ENCODE measurements at regions not wholly inside any gene's neighbourhood (a gene's known extent, or its start where the extent isn't known, plus 50 kb on each side); places are given as distances from the start of the nearest gene placed in this dataset.

- H3K27me3 Mint-ChIP-seq (ENCODE audit: low read depth) = peaks cover 18% of the 10 kb centered on the region
- peaks cover 5% of the 10 kb centered on the region for H3K9me3 Mint-ChIP-seq
- peaks cover 24% of the 10 kb centered on the region for H3K4me1 Mint-ChIP-seq
- TF ChIP-seq, protein P1, sequence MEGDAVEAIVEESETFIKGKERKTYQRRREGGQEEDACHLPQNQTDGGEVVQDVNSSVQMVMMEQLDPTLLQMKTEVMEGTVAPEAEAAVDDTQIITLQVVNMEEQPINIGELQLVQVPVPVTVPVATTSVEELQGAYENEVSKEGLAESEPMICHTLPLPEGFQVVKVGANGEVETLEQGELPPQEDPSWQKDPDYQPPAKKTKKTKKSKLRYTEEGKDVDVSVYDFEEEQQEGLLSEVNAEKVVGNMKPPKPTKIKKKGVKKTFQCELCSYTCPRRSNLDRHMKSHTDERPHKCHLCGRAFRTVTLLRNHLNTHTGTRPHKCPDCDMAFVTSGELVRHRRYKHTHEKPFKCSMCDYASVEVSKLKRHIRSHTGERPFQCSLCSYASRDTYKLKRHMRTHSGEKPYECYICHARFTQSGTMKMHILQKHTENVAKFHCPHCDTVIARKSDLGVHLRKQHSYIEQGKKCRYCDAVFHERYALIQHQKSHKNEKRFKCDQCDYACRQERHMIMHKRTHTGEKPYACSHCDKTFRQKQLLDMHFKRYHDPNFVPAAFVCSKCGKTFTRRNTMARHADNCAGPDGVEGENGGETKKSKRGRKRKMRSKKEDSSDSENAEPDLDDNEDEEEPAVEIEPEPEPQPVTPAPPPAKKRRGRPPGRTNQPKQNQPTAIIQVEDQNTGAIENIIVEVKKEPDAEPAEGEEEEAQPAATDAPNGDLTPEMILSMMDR (IDR thresholded peaks at IDR 0.05; ENCODE audit: unreplicated experiment in 3 of 3) = no peak
- no peaks in the 10 kb centered on the region for H3K36me3 Mint-ChIP-seq (ENCODE audit: low read depth)
- H3K27ac Mint-ChIP-seq = no peak overlapping the region
- no peak overlapping the region for H3K4me3 Mint-ChIP-seq
These were observed 184.2 kb downstream of the COPRS start for GRCh38 chr17:31674717-31675349.

DNA sequence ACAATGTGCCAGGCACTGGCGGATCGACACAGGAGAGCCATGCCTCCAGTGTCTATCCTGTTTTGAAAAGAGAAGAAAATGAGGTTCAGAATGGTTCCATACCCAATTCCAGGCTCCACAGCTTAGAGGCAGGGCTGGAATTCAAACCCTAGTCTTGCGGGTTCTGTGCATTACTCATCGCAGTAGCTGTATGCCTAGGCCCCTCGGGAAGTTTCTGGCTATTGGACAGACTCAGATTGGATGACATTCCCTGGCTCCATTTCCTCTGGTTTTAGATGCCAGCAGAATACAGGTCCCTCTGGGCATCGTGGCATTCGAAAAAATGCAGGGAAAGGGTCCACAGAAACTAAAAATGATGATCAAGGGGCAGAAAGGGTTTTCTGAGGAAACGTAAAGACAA, 184.7 kb downstream of the COPRS start:
- Mint-ChIP-seq H3K36me3 (ENCODE audit: low read depth) (no peaks in the 10 kb centered on the region), H3K9me3 (peaks cover 10% of the 10 kb centered on the region), H3K4me1 (peaks cover 24% of the 10 kb centered on the region), H3K27ac (no peak overlapping the region), H3K27me3 (ENCODE audit: low read depth) (peaks cover 22% of the 10 kb centered on the region), H3K4me3 (no peak overlapping the region)
- TF ChIP-seq, protein P1 (IDR thresholded peaks at IDR 0.05; ENCODE audit: unreplicated experiment in 3 of 3) = no peak

GRCh38 chr17:31673076-31673475, 186.0 kb downstream of the COPRS start:
- Mint-ChIP-seq H3K9me3 (peaks cover 17% of the 10 kb centered on the region), H3K4me1 (peaks cover 19% of the 10 kb centered on the region), H3K27me3 (ENCODE audit: low read depth) (peaks cover 28% of the 10 kb centered on the region), H3K4me3 (no peak overlapping the region), H3K27ac (no peak overlapping the region), H3K36me3 (ENCODE audit: low read depth) (no peaks in the 10 kb centered on the region)
- TF ChIP-seq, protein P1 (IDR thresholded peaks at IDR 0.05; ENCODE audit: unreplicated experiment in 3 of 3) = no peak

DNA sequence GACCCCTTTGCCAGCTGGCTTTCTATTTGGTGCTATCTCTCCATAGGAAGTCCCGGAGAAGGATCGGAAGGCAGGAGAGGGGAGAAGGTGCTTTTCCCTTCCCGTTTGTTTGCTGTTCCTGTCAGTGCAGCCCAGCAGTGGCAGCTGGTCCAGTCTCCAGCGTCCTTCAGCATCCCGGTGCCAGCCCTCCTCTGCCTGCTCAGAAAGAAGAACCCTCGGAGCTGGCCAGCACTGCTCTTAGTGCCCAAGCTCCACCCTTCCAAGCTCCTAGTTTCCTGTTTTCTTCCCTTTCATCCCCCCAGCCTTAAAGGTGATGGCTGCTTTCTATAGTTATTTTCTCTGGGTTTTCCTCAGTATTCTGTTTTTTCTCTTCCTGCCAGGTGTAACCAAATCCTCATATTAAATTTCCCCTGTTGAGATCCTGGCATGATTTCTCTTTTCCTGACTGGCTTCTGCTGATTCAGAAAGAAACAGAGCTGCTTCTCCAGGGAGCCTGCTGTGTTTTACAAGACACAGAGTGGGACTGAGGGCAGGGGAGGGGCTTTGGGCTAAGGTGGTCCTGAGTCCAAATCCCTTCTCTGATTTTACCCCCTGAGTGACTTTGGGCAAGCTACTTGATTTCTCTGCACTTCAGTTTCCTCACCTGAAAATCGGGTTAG, 186.8 kb downstream of the COPRS start:
- TF ChIP-seq, protein P1 (IDR thresholded peaks at IDR 0.05; ENCODE audit: unreplicated experiment in 3 of 3) = no peak
- Mint-ChIP-seq H3K4me1 (peaks cover 13% of the 10 kb centered on the region), H3K36me3 (ENCODE audit: low read depth) (no peaks in the 10 kb centered on the region), H3K27ac (no peak overlapping the region), H3K27me3 (ENCODE audit: low read depth) (peaks cover 30% of the 10 kb centered on the region), H3K9me3 (peaks cover 23% of the 10 kb centered on the region), H3K4me3 (no peak overlapping the region)

GRCh38 chr17:31663576-31663975, 195.5 kb downstream of the COPRS start:
- peaks cover 54% of the 10 kb centered on the region for H3K9me3 Mint-ChIP-seq
- TF ChIP-seq, protein P1 (IDR thresholded peaks at IDR 0.05; ENCODE audit: unreplicated experiment in 3 of 3) = no peak
- H3K27me3 Mint-ChIP-seq (ENCODE audit: low read depth) = peaks cover 30% of the 10 kb centered on the region
- no peak overlapping the region for H3K27ac Mint-ChIP-seq
- H3K36me3 Mint-ChIP-seq (ENCODE audit: low read depth) = peaks cover 10% of the 10 kb centered on the region
- H3K4me1 Mint-ChIP-seq = no peaks in the 10 kb centered on the region
- no peak overlapping the region for H3K4me3 Mint-ChIP-seq

GRCh38 chr17:31660684-31661083, 198.4 kb downstream of the COPRS start:
- Mint-ChIP-seq H3K27ac (no peak overlapping the region), H3K36me3 (ENCODE audit: low read depth) (peaks cover 10% of the 10 kb centered on the region), H3K27me3 (ENCODE audit: low read depth) (peaks cover 25% of the 10 kb centered on the region), H3K4me3 (no peak overlapping the region), H3K4me1 (no peaks in the 10 kb centered on the region), H3K9me3 (peaks cover 31% of the 10 kb centered on the region)
- TF ChIP-seq, protein P1 (IDR thresholded peaks at IDR 0.05; ENCODE audit: unreplicated experiment in 3 of 3) = no peak

All from nephron (organoid).